K562 (cell line): ENCODE measurements at regions not wholly inside any gene's neighbourhood (a gene's known extent, or its start where the extent isn't known, plus 50 kb on each side); places are given as distances from the start of the nearest gene placed in this dataset.

Experiments used
- ATAC-seq: fragments of 200-7000 bp; cut with Tn5 transposase; 3 replicates; pipeline ENCODE4 v1.9.1; 2020; ENCODE audit warnings: moderate library complexity
- BruUV-seq: library from RNA; stranded (reverse); fragments of 400-500 nt; replicated peaks from 2 replicates; lab custom pipeline; 2021; lab: Mats Ljungman, UMichigan
- CTCF ChIA-PET: fragments of 300-600 bp; formaldehyde crosslinking; extraction: SDS; loops from one replicate; lab custom pipeline; 2021; ENCODE audit warnings: low intra/inter-chr PET ratio; lab: Yijun Ruan, JAX
- POLR2A ChIA-PET: fragments of 300-600, 350-650 bp; sonication (Branson Sonifier 250); formaldehyde crosslinking; extraction: SDS; loops from one replicate; lab custom pipeline; 2021; ENCODE audit warnings: antibody characterized with exemption, inconsistent platforms; lab: Yijun Ruan, JAX
- DNase-seq, 4 experiments: peaks; one replicate each; pipeline versions ENCODE4 v3.0.0 to v3.0.0-alpha.2; 2011 to 2018; ENCODE audit warnings: low spot score in 3 of 4, mixed read lengths in 3 of 4; ENCODE audit errors: extremely low read depth in 1 of 4
- FAIRE-seq: peaks from 2 replicates; lab custom pipeline; 2011; peaks lifted over from hg19 to GRCh38; lab: Jason Lieb, UNC
- H2AFZ ChIP-seq: 2 replicates; pipeline ENCODE4 v1.6.0; 2011; ENCODE audit warnings: low read depth, low read length, control low read depth, inconsistent platforms
- H3K27ac ChIP-seq: fragments of 200-600 bp; 3 replicates; pipeline ENCODE4 v1.8.0; 2011; ENCODE audit warnings: low read depth, mild to moderate bottlenecking, control low read depth, inconsistent platforms, low read length, moderate library complexity, mixed read lengths; ENCODE audit errors: extremely low read depth
- H3K27me3 ChIP-seq, 2 experiments: fragments of 300-600 bp in 1 of 2; 2 replicates in 1 of 2; 3 replicates in 1 of 2; pipeline versions ENCODE4 v1.6.0 to v1.8.0; 2011; ENCODE audit warnings: inconsistent platforms in 2 of 2, low read length in 2 of 2, mild to moderate bottlenecking in 1 of 2, mixed read lengths in 1 of 2, moderate library complexity in 1 of 2; ENCODE audit not compliant: control insufficient read depth in 2 of 2, insufficient read depth in 2 of 2
- H3K36me3 ChIP-seq: fragments of 300-600 bp; 3 replicates; pipeline ENCODE4 v1.8.0; 2011; ENCODE audit warnings: mild to moderate bottlenecking, low read length, inconsistent platforms; ENCODE audit not compliant: control insufficient read depth, insufficient read depth
- H3K4me1 ChIP-seq, 2 experiments: fragments of 200-600 bp in 1 of 2; replicated peaks in 1 of 2; 2 replicates in 1 of 2; 3 replicates in 1 of 2; pipeline versions ENCODE4 v1.5.1 to v1.8.0; 2011; ENCODE audit warnings: inconsistent platforms in 2 of 2, low read length in 2 of 2, mild to moderate bottlenecking in 1 of 2, mixed read lengths in 1 of 2, moderate library complexity in 1 of 2; ENCODE audit not compliant: control insufficient read depth in 2 of 2, insufficient read depth in 2 of 2
- H3K4me2 ChIP-seq: 2 replicates; pipeline ENCODE4 v1.6.1; 2011; ENCODE audit warnings: low read length, control low read depth, inconsistent platforms, mixed read lengths; ENCODE audit not compliant: insufficient read depth
- H3K4me3 ChIP-seq: fragments of 200-600 bp; sonication (generic), shearing (Covaris generic); 2 replicates; pipeline ENCODE4 v1.5.1; 2016; ENCODE audit warnings: control low read depth, inconsistent platforms
- H3K79me2 ChIP-seq: fragments of 200-600 bp; 3 replicates; pipeline ENCODE4 v1.8.0; 2011; ENCODE audit warnings: low read length, inconsistent platforms; ENCODE audit not compliant: control insufficient read depth, insufficient read depth
- H3K9ac ChIP-seq, 2 experiments: 2 replicates each; pipeline versions ENCODE4 v1.6.0 to v1.6.1; 2011; ENCODE audit warnings: low read depth in 2 of 2, low read length in 2 of 2, control low read depth in 1 of 2, inconsistent platforms in 1 of 2, mild to moderate bottlenecking in 1 of 2, mixed read lengths in 1 of 2; ENCODE audit not compliant: insufficient read depth in 1 of 2
- H3K9me1 ChIP-seq: one replicate; pipeline ENCODE4 v1.6.0; 2011; ENCODE audit warnings: inconsistent platforms, mild to moderate bottlenecking, low read length, moderate library complexity; ENCODE audit not compliant: control insufficient read depth, insufficient read depth
- H3K9me3 ChIP-seq: replicated peaks from 2 replicates; pipeline ENCODE4 v1.5.1; 2011; ENCODE audit warnings: low read depth, low read length, inconsistent platforms; ENCODE audit not compliant: control insufficient read depth, insufficient read depth
- H4K20me1 ChIP-seq: replicated peaks from 2 replicates; pipeline ENCODE4 v1.6.1; 2011; ENCODE audit warnings: low read length, inconsistent platforms, mixed read lengths; ENCODE audit not compliant: control insufficient read depth, insufficient read depth
- EGR1 ChIP-seq: fragments of 450-650 bp; conservative IDR thresholded peaks from 2 replicates; pipeline ENCODE4 v1.6.1; 2017; ENCODE audit warnings: mild to moderate bottlenecking
- PTRF ChIP-seq: fragments of 450-650 bp; IDR thresholded peaks from 2 replicates; pipeline ENCODE4 v1.6.1; 2016; ENCODE audit warnings: mild to moderate bottlenecking, missing genetic modification characterization, missing compliant biosample characterization
- SPI1 ChIP-seq: IDR thresholded peaks from 2 replicates; pipeline ENCODE4 v1.6.1; 2011; ENCODE audit warnings: low read depth, low read length, control low read depth, borderline replicate concordance
- SREBF2 ChIP-seq: sonication (generic); formaldehyde crosslinking; IDR thresholded peaks from 2 replicates; pipeline ENCODE4 v1.4.0; 2020; ENCODE audit warnings: mild to moderate bottlenecking, missing genetic modification reagents
- TCF3 ChIP-seq: sonication (generic); formaldehyde crosslinking; IDR thresholded peaks from 2 replicates; pipeline ENCODE4 v1.4.0; 2020; ENCODE audit warnings: mild to moderate bottlenecking, missing genetic modification reagents
- ZBED1 ChIP-seq: IDR thresholded peaks from 2 replicates; pipeline ENCODE4 v1.6.1; 2014
- ZNF124 ChIP-seq: sonication (generic); formaldehyde crosslinking; IDR thresholded peaks from 2 replicates; pipeline ENCODE4 v1.8.1; 2022; ENCODE audit warnings: missing genetic modification reagents
- ZNF134 ChIP-seq: fragments of 250-450 bp; sonication (Bioruptor Pico); conservative IDR thresholded peaks from 2 replicates; pipeline ENCODE4 v1.4.0; 2020
- ZNF253 ChIP-seq: fragments of 250-450 bp; sonication (Bioruptor Pico); conservative IDR thresholded peaks from 2 replicates; pipeline ENCODE4 v1.6.1; 2021; ENCODE audit warnings: mild to moderate bottlenecking
- ZNF586 ChIP-seq: fragments of 450-650 bp; formaldehyde crosslinking; conservative IDR thresholded peaks from 2 replicates; pipeline ENCODE4 v1.4.0; 2020; ENCODE audit warnings: mild to moderate bottlenecking, moderate library complexity
- WGBS: fragments of 100-300 bp; shearing (Covaris generic); methylation state at CpG from one replicate; pipeline ENCODE4 v1.1.6; 2016; ENCODE audit warnings: low coverage, mixed read lengths; ENCODE audit not compliant: insufficient coverage; ENCODE audit errors: missing lambda C conversion rate; 5-methylcytosine and 5-hydroxymethylcytosine counted together
- in situ Hi-C: fragments of 300-500 bp; cut with MboI; formaldehyde crosslinking; loops from 4 replicates; pipeline ENCODE4 v1.15.0; 2018; ENCODE audit warnings: inconsistent platforms, mixed read lengths
- intact Hi-C: fragments of 100-400 bp; cut with micrococcal nuclease; formaldehyde crosslinking; loops from 2 replicates; pipeline ENCODE4 v1.14.2; 2022
- TF ChIP-seq, protein P1 (sequence below): sonication (generic); formaldehyde crosslinking; IDR thresholded peaks from 2 replicates; pipeline ENCODE4 v1.8.0; 2022; ENCODE audit warnings: mild to moderate bottlenecking, missing genetic modification reagents
- TF ChIP-seq, protein P2 (sequence below): fragments of 250-450 bp; sonication (Bioruptor Pico); IDR thresholded peaks from 2 replicates; pipeline ENCODE4 v1.8.0; 2022; ENCODE audit warnings: moderate library complexity, mild to moderate bottlenecking, inconsistent platforms

GRCh38 chr15:79675982-79676381 lies 220.8 kb downstream of the MTHFS start:
- DNase-seq = no peak
- TF ChIP-seq SREBF2 (no peak), TCF3 (CRISPR knock-in tag) (no peak), ZNF124 (CRISPR knock-in tag) (no peak), SPI1 (no peak)
- intact Hi-C loops = no loop called here

GRCh38 chr15:79676621-79677020 lies 220.2 kb downstream of the MTHFS start:
- no peak overlapping the region for H3K27ac ChIP-seq
- FAIRE-seq (no peak), ATAC-seq (no peak), DNase-seq (no peak)
- H2AFZ ChIP-seq = no peak overlapping the region
- no peaks in the 10 kb centered on the region for H3K9me3 ChIP-seq
- no peak overlapping the region for H3K9ac ChIP-seq
- no peaks in the 10 kb centered on the region for H3K36me3 ChIP-seq
- no peak for TF ChIP-seq ZBED1
- no peak for TF ChIP-seq EGR1
- no peak for TF ChIP-seq ZNF134
- TF ChIP-seq, protein P1, sequence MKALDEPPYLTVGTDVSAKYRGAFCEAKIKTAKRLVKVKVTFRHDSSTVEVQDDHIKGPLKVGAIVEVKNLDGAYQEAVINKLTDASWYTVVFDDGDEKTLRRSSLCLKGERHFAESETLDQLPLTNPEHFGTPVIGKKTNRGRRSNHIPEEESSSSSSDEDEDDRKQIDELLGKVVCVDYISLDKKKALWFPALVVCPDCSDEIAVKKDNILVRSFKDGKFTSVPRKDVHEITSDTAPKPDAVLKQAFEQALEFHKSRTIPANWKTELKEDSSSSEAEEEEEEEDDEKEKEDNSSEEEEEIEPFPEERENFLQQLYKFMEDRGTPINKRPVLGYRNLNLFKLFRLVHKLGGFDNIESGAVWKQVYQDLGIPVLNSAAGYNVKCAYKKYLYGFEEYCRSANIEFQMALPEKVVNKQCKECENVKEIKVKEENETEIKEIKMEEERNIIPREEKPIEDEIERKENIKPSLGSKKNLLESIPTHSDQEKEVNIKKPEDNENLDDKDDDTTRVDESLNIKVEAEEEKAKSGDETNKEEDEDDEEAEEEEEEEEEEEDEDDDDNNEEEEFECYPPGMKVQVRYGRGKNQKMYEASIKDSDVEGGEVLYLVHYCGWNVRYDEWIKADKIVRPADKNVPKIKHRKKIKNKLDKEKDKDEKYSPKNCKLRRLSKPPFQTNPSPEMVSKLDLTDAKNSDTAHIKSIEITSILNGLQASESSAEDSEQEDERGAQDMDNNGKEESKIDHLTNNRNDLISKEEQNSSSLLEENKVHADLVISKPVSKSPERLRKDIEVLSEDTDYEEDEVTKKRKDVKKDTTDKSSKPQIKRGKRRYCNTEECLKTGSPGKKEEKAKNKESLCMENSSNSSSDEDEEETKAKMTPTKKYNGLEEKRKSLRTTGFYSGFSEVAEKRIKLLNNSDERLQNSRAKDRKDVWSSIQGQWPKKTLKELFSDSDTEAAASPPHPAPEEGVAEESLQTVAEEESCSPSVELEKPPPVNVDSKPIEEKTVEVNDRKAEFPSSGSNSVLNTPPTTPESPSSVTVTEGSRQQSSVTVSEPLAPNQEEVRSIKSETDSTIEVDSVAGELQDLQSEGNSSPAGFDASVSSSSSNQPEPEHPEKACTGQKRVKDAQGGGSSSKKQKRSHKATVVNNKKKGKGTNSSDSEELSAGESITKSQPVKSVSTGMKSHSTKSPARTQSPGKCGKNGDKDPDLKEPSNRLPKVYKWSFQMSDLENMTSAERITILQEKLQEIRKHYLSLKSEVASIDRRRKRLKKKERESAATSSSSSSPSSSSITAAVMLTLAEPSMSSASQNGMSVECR = no peak
- no peak for TF ChIP-seq ZNF586 (CRISPR knock-in tag)
- TF ChIP-seq ZNF253 (CRISPR knock-in tag) = no peak
- no peak for TF ChIP-seq PTRF (tag)
- TF ChIP-seq, protein P2, sequence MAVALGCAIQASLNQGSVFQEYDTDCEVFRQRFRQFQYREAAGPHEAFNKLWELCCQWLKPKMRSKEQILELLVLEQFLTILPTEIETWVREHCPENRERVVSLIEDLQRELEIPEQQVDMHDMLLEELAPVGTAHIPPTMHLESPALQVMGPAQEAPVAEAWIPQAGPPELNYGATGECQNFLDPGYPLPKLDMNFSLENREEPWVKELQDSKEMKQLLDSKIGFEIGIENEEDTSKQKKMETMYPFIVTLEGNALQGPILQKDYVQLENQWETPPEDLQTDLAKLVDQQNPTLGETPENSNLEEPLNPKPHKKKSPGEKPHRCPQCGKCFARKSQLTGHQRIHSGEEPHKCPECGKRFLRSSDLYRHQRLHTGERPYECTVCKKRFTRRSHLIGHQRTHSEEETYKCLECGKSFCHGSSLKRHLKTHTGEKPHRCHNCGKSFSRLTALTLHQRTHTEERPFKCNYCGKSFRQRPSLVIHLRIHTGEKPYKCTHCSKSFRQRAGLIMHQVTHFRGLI = no peak
- H3K79me2 ChIP-seq = no peaks in the 10 kb centered on the region
- H4K20me1 ChIP-seq = no peaks in the 10 kb centered on the region
- no peak overlapping the region for H3K4me3 ChIP-seq
- POLR2A ChIA-PET = interaction anchor here (0.7 kb wide), 1 partner anchor 16 kb away, joined by 3 read pairs; no protein-coding TSS in a partner anchor
- 0% methylated on average over 2 of the region's 2 CpGs for WGBS
- H3K4me2 ChIP-seq = no peak overlapping the region
- BruUV-seq = no TSS peak
- H3K4me1 ChIP-seq = no peaks in the 10 kb centered on the region
- in situ Hi-C loops (no loop called here), intact Hi-C loops (no loop called here)
- peaks cover 0 to 15% of the 10 kb centered on the region in 2 experiments; a peak in 2 of 5 replicates for H3K27me3 ChIP-seq
- CTCF ChIA-PET = interaction anchor here (0.6 kb wide), 1 partner anchor 477 kb away, joined by 3 read pairs; no protein-coding TSS in a partner anchor
- H3K9me1 ChIP-seq = no peaks in the 10 kb centered on the region

More at GRCh38 chr15:79675982-79676381, 220.8 kb downstream of the MTHFS start:
- no TSS peak for BruUV-seq
- Histone ChIP-seq H3K4me2 (no peak overlapping the region), H2AFZ (no peak overlapping the region), H3K27ac (no peak overlapping the region), H3K9me1 (no peaks in the 10 kb centered on the region), H3K9me3 (no peaks in the 10 kb centered on the region), H3K79me2 (no peaks in the 10 kb centered on the region), H3K4me1 (no peaks in the 10 kb centered on the region), H3K4me3 (no peak overlapping the region), H4K20me1 (no peaks in the 10 kb centered on the region), H3K36me3 (no peaks in the 10 kb centered on the region), H3K9ac (no peak overlapping the region), H3K27me3 (peaks cover 0 to 15% of the 10 kb centered on the region in 2 experiments; a peak in 2 of 5 replicates)
- 0% methylated on average over 5 of the region's 5 CpGs for WGBS
- POLR2A ChIA-PET = no interaction called here
- no peak for FAIRE-seq
- ATAC-seq = no peak
- CTCF ChIA-PET = interaction anchor here (0.6 kb wide), 1 partner anchor 477 kb away, joined by 3 read pairs; no protein-coding TSS in a partner anchor
- in situ Hi-C loops = no loop called here
